HEK293T (cell line): ENCODE measurements at regions not wholly inside any gene's neighbourhood (a gene's known extent, or its start where the extent isn't known, plus 50 kb on each side); places are given as distances from the start of the nearest gene placed in this dataset.

Experiments used
- ARNT ChIP-seq: fragments of 450-650 bp; IDR thresholded peaks from 2 replicates; pipeline ENCODE4 v1.6.1; 2017; ENCODE audit warnings: mild to moderate bottlenecking
- BHLHE40 ChIP-seq: fragments of 450-650 bp; IDR thresholded peaks from 2 replicates; pipeline ENCODE4 v1.6.1; 2016; ENCODE audit warnings: mild to moderate bottlenecking, moderate library complexity, borderline replicate concordance
- CTBP1 ChIP-seq: fragments of 450-650 bp; IDR thresholded peaks from 2 replicates; pipeline ENCODE4 v1.6.1; 2016; ENCODE audit warnings: borderline replicate concordance
- FOXA1 ChIP-seq: fragments of 450-650 bp; IDR thresholded peaks from 2 replicates; pipeline ENCODE4 v1.6.1; 2016; ENCODE audit warnings: mild to moderate bottlenecking
- FOXK2 ChIP-seq: fragments of 450-650 bp; IDR thresholded peaks from 2 replicates; pipeline ENCODE4 v1.6.1; 2016; ENCODE audit warnings: mild to moderate bottlenecking
- FOXM1 ChIP-seq: fragments of 450-650 bp; IDR thresholded peaks from 2 replicates; pipeline ENCODE4 v1.6.1; 2017; ENCODE audit warnings: mild to moderate bottlenecking, borderline replicate concordance
- HDGF ChIP-seq: fragments of 450-650 bp; IDR thresholded peaks from 2 replicates; pipeline ENCODE4 v1.6.1; 2017; ENCODE audit warnings: antibody characterized with exemption, borderline replicate concordance
- L3MBTL2 ChIP-seq: fragments of 450-650 bp; conservative IDR thresholded peaks from 2 replicates; pipeline ENCODE4 v1.6.1; 2016; ENCODE audit warnings: mild to moderate bottlenecking
- SP1 ChIP-seq: fragments of 450-650 bp; IDR thresholded peaks from 2 replicates; pipeline ENCODE4 v1.6.1; 2017
- TARDBP ChIP-seq: fragments of 450-650 bp; IDR thresholded peaks from 2 replicates; pipeline ENCODE4 v1.6.1; 2016

- TF ChIP-seq ARNT (no peak), TARDBP (no peak), FOXK2 (no peak), BHLHE40 (no peak), CTBP1 (no peak), FOXM1 (no peak), FOXA1 (no peak), L3MBTL2 (no peak), HDGF (no peak), SP1 (no peak)
Observed at GRCh38 chr11:19539861-19540260, 172.8 kb upstream of the NAV2 start.
